Astrocyte of the spinal cord (primary cell): ENCODE measurements at regions not wholly inside any gene's neighbourhood (a gene's known extent, or its start where the extent isn't known, plus 50 kb on each side); places are given as distances from the start of the nearest gene placed in this dataset.

Experiments used
- DNase-seq: peaks from one replicate; pipeline ENCODE4 v3.0.0; 2011; ENCODE audit warnings: low read depth, low spot score
- H3K4me3 ChIP-seq: 2 replicates; pipeline ENCODE4 v1.5.1; 2011; ENCODE audit warnings: low read depth, mild to moderate bottlenecking, low read length, moderate library complexity
- in situ Hi-C: cut with HindIII; loops from 2 replicates; pipeline ENCODE4 v1.10.0; 2017; ENCODE audit warnings: low sequenced_read_pairs
- TF ChIP-seq, protein P1 (sequence below): IDR thresholded peaks from 2 replicates; pipeline ENCODE4 v1.5.1; 2012; ENCODE audit warnings: low read depth, mild to moderate bottlenecking, low read length, inconsistent platforms

DNA sequence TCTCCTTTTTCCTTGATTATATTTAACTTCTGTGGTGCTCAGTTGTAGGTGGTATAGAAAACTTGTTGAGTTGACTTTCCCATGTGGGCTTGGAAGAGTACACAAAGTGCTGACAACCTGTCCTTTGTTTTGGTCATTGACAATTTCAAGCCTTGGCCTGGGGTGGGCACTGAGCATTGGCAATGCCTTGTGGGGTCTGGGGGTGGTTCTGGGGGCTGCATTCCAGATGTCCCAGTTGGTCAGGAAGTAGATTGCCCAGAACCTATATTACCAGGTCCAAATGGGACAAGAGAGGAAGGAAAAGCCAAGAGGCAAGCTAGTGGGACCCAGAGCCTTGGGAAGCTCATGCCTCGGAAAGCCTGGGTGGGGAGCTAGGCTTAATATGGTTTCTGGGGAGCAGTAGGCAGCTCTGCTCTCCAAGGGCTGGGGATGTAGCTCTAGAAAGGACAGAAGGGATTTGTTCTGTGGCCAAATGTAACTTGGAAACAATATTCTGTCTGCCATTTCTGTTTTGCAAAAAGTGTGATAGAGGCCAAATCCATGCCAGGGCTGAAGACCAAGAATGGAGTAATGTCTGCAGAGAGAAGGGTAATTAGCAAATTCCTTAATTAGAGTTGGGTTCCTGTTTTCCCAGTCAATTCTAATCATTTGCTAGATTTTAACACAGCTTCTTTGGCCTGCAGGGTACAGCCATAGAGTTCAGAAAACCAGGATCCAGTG, 87.4 kb downstream of the SLC4A3 start:
- TF ChIP-seq, protein P1, sequence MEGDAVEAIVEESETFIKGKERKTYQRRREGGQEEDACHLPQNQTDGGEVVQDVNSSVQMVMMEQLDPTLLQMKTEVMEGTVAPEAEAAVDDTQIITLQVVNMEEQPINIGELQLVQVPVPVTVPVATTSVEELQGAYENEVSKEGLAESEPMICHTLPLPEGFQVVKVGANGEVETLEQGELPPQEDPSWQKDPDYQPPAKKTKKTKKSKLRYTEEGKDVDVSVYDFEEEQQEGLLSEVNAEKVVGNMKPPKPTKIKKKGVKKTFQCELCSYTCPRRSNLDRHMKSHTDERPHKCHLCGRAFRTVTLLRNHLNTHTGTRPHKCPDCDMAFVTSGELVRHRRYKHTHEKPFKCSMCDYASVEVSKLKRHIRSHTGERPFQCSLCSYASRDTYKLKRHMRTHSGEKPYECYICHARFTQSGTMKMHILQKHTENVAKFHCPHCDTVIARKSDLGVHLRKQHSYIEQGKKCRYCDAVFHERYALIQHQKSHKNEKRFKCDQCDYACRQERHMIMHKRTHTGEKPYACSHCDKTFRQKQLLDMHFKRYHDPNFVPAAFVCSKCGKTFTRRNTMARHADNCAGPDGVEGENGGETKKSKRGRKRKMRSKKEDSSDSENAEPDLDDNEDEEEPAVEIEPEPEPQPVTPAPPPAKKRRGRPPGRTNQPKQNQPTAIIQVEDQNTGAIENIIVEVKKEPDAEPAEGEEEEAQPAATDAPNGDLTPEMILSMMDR: no peak
- in situ Hi-C loops: no loop called here
- H3K4me3 ChIP-seq: no peak overlapping the region
- no peak for DNase-seq

DNA sequence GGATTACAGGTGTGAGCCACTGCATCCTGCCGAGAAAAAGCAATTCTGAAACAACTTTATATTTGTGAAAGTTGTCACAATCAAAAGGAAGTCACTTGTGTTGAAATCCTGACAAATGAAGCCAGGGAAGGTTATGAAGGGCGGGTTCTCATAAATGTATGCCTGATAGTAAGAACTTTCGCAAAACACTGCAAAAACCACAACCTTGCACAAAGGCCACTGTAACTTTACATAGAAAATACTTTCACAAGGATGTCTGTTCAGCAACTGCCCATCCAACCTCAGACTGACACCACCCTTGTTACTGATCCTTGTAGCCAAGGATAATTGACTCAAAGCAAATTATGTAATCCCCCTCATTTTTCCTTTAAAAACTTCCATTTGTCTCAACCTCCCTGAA, 90.6 kb downstream of the SLC4A3 start:
- TF ChIP-seq, protein P1: no peak
- no peak for DNase-seq
- in situ Hi-C loops: no loop called here
- no peak overlapping the region for H3K4me3 ChIP-seq

DNA sequence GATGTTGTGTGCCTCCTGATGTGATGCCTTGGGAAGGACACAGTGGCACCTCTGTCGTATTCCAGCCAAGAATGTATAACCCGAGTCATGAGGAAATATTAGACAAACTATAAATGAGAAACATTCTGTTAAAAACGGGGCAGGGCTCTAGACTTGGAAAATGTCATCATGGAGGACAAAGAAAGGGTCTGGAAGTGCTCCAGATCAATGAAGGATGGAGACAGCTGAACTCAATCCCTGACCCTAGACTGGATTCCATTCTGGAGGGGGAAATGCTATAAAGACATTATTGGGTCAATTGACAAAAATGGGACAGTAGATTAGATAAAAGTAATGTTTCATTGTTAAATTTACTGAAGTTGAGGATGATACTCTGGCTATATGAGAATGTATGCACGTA, 92.1 kb downstream of the SLC4A3 start:
- in situ Hi-C loops: no loop called here
- DNase-seq: no peak
- TF ChIP-seq, protein P1: no peak
- H3K4me3 ChIP-seq: no peak overlapping the region

DNA sequence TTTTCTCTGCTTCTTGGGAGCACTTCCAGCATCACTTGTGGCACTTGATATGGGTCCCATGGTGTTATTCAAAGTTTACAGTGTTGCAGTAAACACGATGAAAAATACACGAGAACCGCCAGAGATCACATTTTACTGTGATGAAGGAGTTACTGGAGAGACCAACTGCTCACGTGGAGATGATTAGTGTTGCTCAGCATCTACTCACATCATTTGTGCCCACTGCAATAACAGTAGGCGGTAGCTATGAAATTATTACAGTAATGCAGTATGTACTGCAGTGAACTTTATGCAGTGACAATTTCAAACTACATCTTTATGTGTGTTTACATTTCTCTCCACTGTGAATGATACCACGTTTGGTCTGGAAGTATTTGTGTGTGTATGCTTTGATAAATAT, 93.5 kb downstream of the SLC4A3 start:
- H3K4me3 ChIP-seq: no peak overlapping the region
- TF ChIP-seq, protein P1: no peak
- DNase-seq: no peak
- in situ Hi-C loops: no loop called here

DNA sequence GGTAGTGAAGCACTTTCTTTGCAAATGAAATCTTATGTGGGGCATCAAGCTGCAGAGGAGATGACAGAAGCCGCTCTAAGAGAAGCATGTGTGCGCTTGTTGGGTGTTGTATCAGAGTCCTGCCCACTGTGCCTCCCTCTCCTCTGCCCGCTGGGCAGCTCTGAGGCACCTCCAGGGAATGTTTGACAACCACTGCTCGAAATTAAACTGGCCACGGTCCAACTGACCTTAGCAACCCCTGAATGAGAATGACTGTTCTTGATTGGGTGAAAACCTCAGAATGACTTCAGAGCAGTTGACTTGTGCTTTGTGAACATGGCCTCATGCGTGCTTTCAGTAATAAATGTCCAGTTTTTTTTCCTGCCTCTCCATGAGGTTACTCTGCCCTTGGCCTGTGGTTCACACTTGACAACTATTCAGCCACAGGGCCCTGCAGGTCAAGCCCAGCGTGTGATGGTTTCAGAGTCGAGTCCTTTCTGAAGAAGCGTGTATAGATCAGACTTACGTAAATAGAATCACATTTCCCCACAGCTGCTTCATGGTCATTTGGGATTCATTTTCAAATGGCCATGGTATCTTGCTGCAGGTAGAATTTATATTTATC, 94.9 kb downstream of the SLC4A3 start:
- TF ChIP-seq, protein P1: no peak
- no peak overlapping the region for H3K4me3 ChIP-seq
- in situ Hi-C loops: no loop called here
- DNase-seq: peak; percentile 62

DNA sequence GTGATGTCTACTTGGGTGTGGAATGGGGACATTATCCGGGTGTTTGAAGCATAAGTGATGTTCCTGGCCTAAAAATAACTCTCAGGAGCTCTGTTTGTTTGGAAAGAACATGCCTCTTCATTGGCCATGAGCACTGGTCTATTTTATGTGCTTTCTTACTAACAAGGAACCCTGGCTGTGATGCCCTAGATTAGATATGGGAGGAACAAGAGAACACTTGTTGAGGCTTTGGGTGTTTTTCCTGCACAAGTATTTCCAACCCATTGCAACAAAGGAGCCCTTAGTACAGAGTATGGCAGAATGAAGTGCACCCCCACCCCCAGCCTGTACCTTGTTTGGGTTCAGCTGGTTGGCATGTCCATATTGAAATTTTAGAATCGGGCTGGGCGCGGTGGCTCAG, 95.9 kb downstream of the SLC4A3 start:
- H3K4me3 ChIP-seq: no peak overlapping the region
- in situ Hi-C loops: no loop called here
- TF ChIP-seq, protein P1: no peak
- no peak for DNase-seq
